Amniotic stem cell (primary cell): ENCODE measurements at regions not wholly inside any gene's neighbourhood (a gene's known extent, or its start where the extent isn't known, plus 50 kb on each side); places are given as distances from the start of the nearest gene placed in this dataset.
"Not testable (repeated sequence)": the region's sequence is repeated elsewhere in the genome, so short reads cannot be mapped to it uniquely, and the experiment has no call there.

ENCODE experiments used
- DNase-seq: peaks from one replicate; lab custom pipeline; 2025; lab: John Stamatoyannopoulos, UW

- no peak for DNase-seq
Observed at GRCh38 chr20:4635781-4636180, 50.5 kb upstream of the PRNP start.

GRCh38 chr20:4635342-4635741, 50.9 kb upstream of the PRNP start:
- DNase-seq, result no peak

- peak; percentile 65 for DNase-seq
Observed at GRCh38 chr20:4633780-4634179, 52.5 kb upstream of the PRNP start.

GRCh38 chr20:4633379-4633778, 52.9 kb upstream of the PRNP start:
- DNase-seq, result no peak

GRCh38 chr20:4632876-4633275, 53.4 kb upstream of the PRNP start:
- no peak for DNase-seq

- no peak for DNase-seq
Observed at GRCh38 chr20:4626228-4626627, 60.0 kb upstream of the PRNP start.

- DNase-seq, result no peak
Observed at GRCh38 chr20:4625687-4626086, 60.6 kb upstream of the PRNP start.

GRCh38 chr20:4624675-4625336, 61.5 kb upstream of the PRNP start:
- not testable (repeated sequence) for DNase-seq

- DNase-seq, result not testable (repeated sequence)
Observed at GRCh38 chr20:4619144-4619543, 67.1 kb upstream of the PRNP start.

- DNase-seq, result no peak
Observed at GRCh38 chr20:4617484-4617883, 68.8 kb upstream of the PRNP start.

- no peak for DNase-seq
Observed at GRCh38 chr20:4617019-4617418, 69.2 kb upstream of the PRNP start.

GRCh38 chr20:4613718-4614620, 72.3 kb upstream of the PRNP start:
- no peak for DNase-seq

GRCh38 chr20:4613184-4613583, 73.1 kb upstream of the PRNP start:
- DNase-seq, result no peak

- DNase-seq, result no peak
Observed at GRCh38 chr20:4610871-4611270, 75.4 kb upstream of the PRNP start.

GRCh38 chr20:4609511-4609910, 76.7 kb upstream of the PRNP start:
- no peak for DNase-seq

- DNase-seq, result no peak
Observed at GRCh38 chr20:4608861-4609260, 77.4 kb upstream of the PRNP start.

- DNase-seq, result no peak
Observed at GRCh38 chr20:4607287-4607713, 79.0 kb upstream of the PRNP start.

- DNase-seq, result no peak
Observed at GRCh38 chr20:4606051-4606450, 80.2 kb upstream of the PRNP start.

GRCh38 chr20:4605166-4605565, 81.1 kb upstream of the PRNP start:
- DNase-seq, result no peak

GRCh38 chr20:4604580-4604979, 81.7 kb upstream of the PRNP start:
- DNase-seq, result no peak

- DNase-seq, result no peak
Observed at GRCh38 chr20:4603724-4604123, 82.5 kb upstream of the PRNP start.

- no peak for DNase-seq
Observed at GRCh38 chr20:4602297-4602631, 84.0 kb upstream of the PRNP start.

GRCh38 chr20:4601630-4602296, 84.5 kb upstream of the PRNP start:
- no peak for DNase-seq
